ENCODE measurements at regions not wholly inside any gene's neighbourhood (a gene's known extent, or its start where the extent isn't known, plus 50 kb on each side); places are given as distances from the start of the nearest gene placed in this dataset.
"Not testable (repeated sequence)": the region's sequence is repeated elsewhere in the genome, so short reads cannot be mapped to it uniquely, and the experiment has no call there.

DNA sequence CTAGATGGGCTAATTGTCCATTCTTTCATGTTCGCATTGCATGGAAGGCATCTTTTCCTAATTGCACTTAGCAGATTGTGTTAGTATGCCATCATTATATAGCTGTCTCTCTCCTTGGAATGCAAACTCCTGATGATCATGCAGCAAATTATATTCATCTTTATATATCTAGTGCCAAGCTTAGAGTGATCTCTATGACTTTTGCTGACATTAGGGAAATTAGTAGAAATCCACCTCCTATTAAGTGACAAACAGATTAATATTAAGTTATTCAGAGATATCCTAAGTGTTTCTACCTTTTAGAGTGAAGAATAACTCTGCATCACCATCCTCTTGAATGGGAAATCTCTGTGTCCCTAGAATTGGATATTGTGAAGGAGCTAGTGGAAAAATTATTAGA lies 185.6 kb downstream of the FOXG1 start:
- DNase-seq = no peak

GRCh38 chr14:28952666-28953065 lies 186.1 kb downstream of the FOXG1 start:
- DNase-seq = no peak

- no peak for DNase-seq
These were observed 187.4 kb downstream of the FOXG1 start for GRCh38 chr14:28953973-28954372.

DNA sequence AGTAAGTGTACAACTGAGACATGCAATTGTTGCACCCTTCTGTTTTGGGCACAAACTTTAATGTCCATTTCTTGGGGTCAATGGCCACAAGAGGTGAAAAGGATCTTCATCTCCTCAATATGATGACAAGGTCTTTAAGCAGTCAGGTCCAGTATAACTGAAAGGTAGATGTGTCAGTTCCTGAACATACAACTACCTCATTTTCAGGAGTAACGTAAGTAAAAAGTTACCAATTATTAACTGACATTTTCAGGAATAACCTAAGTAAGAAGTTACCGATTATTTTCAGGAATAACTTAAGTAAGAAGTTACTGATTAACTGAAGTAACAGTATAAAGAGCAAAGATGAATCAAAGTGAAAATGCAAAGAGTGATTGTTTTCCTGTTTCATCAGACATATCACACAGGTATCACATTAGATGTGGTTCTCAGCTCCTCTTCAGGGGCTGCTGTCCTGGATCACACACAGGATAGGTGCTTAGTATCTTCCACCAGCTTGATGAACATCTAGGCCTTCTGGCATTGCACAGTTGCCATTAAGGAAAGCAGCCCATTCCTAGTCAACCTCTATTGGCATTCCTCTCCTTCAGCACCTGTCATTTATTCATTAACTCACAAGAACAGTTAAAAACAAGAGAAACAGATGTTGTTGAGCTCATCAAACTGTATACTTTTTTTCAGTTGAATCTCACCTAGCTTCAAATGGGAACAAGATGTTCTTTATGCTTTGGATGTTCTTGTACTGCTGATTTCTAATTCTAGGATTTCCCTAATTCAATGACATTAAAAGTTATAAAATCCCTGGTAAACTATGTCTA lies 200.0 kb downstream of the FOXG1 start:
- no peak for DNase-seq

DNA sequence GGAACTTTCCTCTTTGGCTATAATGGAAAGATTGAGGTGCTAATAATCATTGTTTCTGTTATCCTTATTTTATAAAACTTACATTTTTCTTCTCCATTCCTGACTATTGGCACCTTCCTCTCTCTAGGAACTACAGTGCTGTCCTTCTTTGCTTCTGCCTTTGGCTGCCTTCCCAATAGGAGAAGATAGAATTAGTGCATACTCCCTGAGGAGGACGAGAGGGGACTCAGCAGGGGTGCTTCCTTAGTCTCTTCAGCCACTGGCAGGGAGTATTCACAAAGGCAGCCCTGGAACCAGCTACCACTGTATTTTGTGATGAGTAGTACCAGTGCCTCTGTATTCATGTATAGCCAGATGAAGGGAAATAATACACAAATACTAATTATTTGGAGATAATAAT lies 208.5 kb downstream of the FOXG1 start:
- no peak for DNase-seq

GRCh38 chr14:28982228-28982627 lies 215.6 kb downstream of the FOXG1 start:
- DNase-seq = no peak

- DNase-seq = no peak
These were observed 216.7 kb downstream of the FOXG1 start for GRCh38 chr14:28983279-28983678.

GRCh38 chr14:28987516-28987915 lies 220.9 kb downstream of the FOXG1 start:
- DNase-seq = no peak

GRCh38 chr14:28997196-28997595 lies 230.6 kb downstream of the FOXG1 start:
- not testable (repeated sequence) for DNase-seq

DNA sequence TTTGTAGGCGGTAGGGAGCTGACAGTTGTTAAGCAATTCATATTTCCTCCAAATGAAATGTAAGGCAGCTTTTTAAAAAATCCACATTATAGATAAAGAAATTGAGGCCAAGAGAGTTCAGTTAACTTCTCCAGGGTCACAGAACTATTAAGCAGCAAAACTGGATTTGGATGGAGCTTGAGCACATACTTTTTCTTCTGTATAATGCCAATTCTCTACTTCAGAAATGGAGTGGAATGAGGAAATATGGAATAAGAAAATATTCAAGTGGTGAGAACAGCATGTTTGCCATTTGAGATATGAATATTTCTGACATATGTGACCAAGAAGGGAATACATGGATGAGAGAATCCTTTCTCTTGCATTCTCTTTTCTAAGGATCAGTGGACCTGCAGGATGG lies 233.1 kb downstream of the FOXG1 start:
- DNase-seq = no peak

DNA sequence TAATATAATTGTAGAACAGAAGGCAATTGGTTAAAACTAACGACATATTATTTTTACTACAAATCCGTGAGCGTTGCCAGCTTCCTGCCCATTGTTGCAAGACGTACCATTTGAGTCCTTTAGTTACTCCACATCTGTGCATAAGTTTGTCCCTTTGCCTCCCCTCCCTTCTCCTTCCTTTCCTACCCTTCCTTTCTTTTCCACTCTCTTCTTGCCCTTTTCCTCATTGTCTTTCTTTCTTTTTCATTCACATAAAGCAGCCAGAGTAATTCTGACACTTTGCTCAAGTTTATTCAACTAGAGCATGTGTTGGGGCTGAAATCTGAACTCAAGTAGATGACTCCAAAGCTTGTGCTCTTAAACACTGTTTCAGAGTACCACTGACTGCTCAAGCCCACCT lies 239.1 kb downstream of the FOXG1 start:
- no peak for DNase-seq

- no peak for DNase-seq
These were observed 241.4 kb downstream of the FOXG1 start for GRCh38 chr14:29007990-29008389.

DNA sequence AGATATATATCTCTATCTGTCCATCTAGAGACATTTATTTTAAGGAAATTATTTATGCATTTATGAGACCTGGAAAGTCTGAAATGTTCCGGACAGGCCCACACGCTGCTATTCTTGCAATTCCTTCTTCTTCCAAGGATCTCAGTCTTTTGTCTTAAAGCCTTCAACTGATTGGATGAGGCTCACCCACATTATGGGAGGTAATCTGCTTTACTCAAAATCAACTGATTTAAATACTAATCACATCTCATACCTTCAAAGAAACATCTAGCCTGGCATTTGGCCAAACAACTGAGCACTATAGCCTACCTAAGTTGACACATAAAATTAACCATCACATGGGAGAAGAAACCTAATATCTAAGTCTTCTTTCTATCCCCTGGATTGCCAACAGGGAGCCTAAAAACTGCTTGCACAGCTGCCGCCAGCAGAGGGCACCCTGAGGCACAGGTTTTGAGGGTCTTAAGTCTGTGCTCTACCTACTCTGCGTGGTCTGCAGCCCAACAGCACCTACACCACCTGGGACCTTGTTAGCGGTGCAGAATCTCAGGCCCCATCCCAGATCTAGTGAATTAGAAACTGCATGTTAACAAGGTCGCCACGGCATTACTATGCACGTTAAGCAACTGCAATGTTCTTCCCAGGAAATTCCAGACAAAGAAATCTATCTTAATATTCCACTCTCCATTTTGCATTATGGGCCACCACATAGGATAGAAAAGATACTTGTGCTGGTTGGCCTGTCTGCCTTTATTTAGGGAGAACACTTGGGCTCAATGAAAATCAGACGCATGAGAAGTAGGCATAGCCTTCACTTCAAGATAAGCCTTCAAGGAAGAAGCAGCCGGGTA lies 249.7 kb downstream of the FOXG1 start:
- DNase-seq = peak in 1 of 2 experiments; percentile 28

DNA sequence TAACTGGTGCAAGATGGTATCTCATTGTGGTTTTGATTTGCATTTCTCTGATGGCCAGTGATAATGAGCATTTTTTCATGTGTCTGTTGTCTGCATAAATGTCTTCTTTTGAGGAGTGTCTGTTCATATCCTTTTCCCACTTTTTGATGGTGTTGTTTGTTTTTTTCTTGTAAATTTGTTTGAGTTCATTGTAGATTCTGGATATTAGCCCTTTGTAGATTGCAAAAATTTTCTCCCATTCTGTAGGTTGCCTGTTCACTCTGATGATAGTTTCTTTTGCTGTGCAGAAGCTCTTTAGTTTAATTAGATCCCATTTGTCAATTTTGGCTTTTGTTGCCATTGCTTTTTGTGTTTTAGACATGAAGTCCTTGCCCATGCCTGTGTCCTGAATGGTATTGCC lies 256.9 kb downstream of the FOXG1 start:
- DNase-seq = not testable (repeated sequence)

- DNase-seq = not testable (repeated sequence)
These were observed 260.9 kb downstream of the FOXG1 start for GRCh38 chr14:29027441-29027840.

DNA sequence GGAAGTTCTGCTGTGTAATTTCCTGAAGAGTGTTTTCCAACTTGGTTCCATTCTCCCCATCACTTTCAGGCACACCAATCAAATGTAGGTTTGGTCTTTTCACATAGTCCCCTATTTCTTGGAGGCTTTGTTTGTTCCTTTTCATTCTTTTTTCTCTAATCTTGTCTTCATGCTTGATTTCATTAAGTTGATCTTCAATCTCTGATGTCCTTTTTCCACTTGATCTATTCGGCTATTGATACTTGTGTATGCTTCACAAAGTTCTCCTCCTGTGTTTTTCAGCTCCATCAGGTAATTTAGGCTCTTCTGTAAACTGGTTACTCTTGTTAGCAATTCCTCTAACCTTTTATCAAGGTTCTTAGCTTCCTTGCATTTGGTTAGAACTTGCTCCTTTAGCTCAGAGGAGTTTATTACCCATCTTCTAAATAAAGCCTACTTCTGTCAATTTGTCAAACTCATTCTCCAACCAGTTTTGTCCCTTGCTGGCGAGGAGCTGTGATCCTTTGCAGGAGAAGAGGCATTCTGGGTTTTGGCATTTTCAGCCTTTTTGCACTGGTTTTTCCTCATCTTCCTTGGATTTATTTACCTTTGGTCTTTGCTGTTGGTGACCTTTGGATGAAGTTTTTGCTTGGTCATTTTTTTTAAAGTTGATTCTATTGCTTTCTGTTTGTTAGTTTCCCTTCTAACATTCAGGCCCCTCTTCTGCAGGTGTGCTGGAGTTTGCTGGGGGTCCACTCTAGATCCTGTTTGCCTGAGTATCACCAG lies 261.5 kb downstream of the FOXG1 start:
- not testable (repeated sequence) for DNase-seq

DNA sequence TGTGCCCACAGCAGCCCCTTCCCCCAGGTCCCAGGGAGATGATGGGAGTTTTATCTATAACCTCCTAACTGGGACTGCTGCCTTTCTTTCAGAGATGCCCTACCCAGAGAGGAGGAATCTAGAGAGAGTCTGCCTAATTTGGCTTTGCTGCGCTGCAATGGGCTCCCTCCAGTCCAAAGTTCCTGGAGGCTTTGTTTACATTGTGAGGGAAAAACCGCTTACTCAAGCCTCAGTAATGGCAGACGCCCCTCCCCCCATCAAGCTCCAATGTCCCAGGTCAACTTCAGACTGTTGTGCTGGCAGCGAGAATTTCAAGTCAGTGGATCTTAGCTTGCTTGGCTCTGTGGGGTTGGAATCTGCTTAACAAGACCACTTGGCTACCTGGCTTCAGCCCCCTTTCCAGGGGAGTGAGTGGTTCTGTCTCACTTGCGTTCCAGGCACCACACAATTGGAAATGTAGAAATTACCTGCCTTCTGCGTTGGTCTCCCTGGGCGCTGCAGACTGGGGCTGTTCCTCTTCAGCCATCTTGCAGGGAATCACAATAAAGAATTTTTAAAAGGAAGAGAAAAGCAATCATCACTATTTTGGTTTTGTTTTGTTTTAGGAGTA lies 262.5 kb downstream of the FOXG1 start:
- no peak for DNase-seq

- no peak for DNase-seq
These were observed 263.5 kb downstream of the FOXG1 start for GRCh38 chr14:29030121-29030520.

- no peak for DNase-seq
These were observed 264.4 kb downstream of the FOXG1 start for GRCh38 chr14:29030970-29031369.

DNA sequence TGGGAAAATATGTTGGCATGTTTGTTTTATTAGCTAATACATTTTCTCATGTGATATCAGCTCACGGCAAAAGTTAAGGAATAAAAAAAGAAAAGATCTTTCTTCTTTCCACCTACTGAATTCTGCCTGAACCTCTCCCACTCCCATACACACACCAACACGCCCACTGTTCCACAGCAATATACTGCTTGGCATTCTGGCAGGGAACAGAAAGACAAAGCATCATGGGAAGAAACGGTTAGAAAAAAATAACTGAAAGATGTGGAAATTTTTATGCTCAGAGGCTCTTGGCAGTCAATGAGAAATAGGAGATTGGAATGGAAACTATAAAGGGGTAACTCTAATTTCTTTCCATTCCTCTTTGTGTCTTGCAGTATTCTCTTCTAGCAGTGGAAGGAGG lies 268.5 kb downstream of the FOXG1 start:
- DNase-seq = no peak

GRCh38 chr14:29037411-29037810 lies 270.8 kb downstream of the FOXG1 start:
- no peak for DNase-seq

DNA sequence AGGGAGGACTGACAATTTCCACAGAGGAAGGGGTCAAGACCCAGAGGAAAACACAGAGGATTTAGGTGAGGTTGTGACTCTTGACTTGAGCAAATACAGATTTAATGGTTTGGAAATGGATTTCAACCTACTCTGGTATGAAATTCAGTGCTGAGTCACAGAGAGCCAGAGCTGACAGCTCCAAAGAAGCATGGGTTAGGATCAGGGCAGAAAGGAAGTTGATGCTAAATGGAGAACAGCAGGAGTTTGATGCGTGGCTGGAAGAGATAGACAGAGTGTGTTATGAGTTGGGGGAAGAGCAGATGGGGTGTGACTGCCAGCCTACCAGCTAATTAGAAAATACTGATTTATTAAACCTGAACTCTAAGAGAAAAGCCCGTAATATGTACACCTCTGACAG lies 272.6 kb downstream of the FOXG1 start:
- no peak for DNase-seq

GRCh38 chr14:29042551-29042950 lies 276.0 kb downstream of the FOXG1 start:
- DNase-seq = no peak
